ENCODE measurements at regions not wholly inside any gene's neighbourhood (a gene's known extent, or its start where the extent isn't known, plus 50 kb on each side); places are given as distances from the start of the nearest gene placed in this dataset.

DNA sequence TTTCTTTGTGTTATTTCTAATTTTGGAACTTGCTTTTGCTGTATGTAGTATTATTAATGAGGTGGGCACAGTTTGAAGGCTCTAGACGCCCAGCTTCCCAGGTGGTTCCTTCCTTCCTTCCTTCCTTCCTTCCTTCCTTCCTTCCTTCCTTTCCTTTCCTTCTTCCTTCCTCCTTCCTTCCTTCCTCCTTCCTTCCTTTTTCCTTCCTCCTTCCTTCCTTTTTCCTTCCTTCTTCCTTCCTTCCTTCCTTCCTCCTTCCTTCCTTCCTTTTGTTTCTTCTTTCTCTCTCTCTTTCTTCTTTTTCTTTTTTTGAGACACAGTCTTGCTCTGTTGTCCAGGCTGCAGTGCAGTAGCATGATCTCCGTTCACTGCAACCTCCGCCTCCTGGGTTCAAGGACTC lies 906.7 kb downstream of the AACS start:
- TF ChIP-seq, protein P1, sequence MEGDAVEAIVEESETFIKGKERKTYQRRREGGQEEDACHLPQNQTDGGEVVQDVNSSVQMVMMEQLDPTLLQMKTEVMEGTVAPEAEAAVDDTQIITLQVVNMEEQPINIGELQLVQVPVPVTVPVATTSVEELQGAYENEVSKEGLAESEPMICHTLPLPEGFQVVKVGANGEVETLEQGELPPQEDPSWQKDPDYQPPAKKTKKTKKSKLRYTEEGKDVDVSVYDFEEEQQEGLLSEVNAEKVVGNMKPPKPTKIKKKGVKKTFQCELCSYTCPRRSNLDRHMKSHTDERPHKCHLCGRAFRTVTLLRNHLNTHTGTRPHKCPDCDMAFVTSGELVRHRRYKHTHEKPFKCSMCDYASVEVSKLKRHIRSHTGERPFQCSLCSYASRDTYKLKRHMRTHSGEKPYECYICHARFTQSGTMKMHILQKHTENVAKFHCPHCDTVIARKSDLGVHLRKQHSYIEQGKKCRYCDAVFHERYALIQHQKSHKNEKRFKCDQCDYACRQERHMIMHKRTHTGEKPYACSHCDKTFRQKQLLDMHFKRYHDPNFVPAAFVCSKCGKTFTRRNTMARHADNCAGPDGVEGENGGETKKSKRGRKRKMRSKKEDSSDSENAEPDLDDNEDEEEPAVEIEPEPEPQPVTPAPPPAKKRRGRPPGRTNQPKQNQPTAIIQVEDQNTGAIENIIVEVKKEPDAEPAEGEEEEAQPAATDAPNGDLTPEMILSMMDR (IDR thresholded peaks at IDR 0.05; ENCODE audit: low read depth, low read length, missing control alignments), result no peak
- in situ Hi-C loops (cut with HindIII; ENCODE audit: low pct_ligation_motif_present, low sequenced_read_pairs), result no loop called here
- no peak for DNase-seq
- Histone ChIP-seq H3K27ac (no peak overlapping the region), H3K4me3 (ENCODE audit: low read depth, low read length) (no peak overlapping the region), H3K27me3 (replicated peaks) (no peaks in the 10 kb centered on the region), H3K36me3 (replicated peaks) (no peaks in the 10 kb centered on the region)

DNA sequence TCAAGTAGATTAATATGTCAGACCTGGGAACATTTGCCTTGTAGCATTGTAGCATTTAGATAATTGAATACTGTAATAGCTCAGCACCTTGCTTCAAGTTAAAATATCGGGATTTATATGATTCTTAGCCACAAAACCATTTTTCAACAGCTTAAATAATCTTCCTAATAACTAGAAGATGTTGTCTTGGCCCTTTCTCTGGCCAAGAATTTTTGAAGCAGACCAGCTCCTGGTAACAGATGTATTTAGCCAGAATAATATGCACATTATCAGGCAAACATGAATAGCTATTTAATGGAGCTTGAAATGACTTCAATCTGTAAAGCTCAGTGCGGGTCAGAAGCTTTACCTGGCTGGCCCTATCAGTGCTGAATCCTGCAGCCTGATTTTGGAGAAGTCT lies 913.1 kb downstream of the AACS start:
- in situ Hi-C loops (cut with HindIII; ENCODE audit: low pct_ligation_motif_present, low sequenced_read_pairs), result no loop called here
- H3K27me3 ChIP-seq (replicated peaks), result no peaks in the 10 kb centered on the region
- TF ChIP-seq, protein P1 (IDR thresholded peaks at IDR 0.05; ENCODE audit: low read depth, low read length, missing control alignments), result no peak
- no peaks in the 10 kb centered on the region for H3K36me3 ChIP-seq (replicated peaks)
- no peak for DNase-seq
- no peak overlapping the region for H3K4me3 ChIP-seq (ENCODE audit: low read depth, low read length)
- H3K27ac ChIP-seq, result no peak overlapping the region

DNA sequence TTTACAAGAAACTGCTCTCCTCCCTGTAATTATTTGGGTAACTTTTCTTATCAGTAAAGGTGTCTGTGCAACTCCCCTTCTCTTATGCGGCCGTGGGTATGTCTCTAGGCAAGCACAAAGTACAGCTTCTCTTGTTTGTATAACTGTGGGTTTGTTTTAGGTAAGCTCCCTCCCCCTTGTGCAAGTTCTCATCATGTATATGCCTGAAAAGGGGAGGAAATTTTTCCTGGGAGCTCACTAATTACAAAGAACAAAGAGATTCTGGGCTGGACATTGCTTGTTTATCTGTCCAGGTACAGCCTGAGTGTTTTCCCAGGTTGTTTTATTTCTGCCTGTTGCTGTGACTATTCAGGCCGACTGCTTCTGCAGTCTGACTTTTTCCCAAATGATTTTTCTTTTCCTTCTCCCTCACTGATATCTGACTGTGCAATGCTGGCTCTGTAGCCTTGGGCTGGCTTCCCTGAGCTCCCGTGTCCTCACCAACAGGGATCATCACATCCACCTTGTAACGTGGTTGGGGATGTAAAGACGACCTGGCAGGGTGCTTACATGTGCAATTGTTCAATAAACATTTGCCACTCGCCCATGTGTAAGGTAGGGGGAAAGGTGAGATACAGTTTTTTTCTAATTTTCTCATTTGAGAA lies 916.5 kb downstream of the AACS start:
- TF ChIP-seq, protein P1 (IDR thresholded peaks at IDR 0.05; ENCODE audit: low read depth, low read length, missing control alignments), result no peak
- in situ Hi-C loops (cut with HindIII; ENCODE audit: low pct_ligation_motif_present, low sequenced_read_pairs), result no loop called here
- DNase-seq, result no peak

DNA sequence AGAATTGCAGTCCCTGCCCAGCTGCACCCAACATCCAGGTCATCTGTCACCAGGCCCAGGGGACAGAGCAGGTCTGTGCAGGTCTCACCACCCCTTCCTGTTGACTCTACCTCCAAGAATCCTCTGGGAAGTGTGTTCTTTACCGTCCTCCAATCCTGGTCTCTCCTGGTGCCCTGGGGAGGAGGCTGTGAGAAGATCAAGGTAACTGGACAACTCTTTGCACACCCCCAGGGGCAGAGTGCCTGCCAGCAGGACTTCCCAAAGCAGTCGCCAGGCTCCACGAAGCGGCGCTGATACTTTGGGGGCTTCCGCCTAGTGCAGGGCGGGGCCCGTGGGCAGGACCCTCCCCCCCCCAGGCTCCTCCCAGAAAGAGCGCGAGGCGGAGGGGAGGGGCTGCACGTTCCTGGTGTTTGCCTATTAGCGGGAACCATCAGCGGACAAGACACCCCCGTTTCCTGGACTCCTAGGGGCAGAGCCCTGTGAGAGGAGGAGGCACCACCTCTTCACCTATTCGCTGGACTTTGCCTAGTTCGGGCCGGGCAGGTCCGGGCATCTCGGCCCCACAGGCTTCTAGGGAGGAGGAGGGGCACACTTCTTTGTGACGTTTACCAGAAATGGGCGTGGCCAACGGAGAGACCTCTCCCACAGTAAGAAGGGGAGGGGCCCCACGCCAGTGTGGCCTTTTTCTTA lies 918.0 kb downstream of the AACS start:
- H3K4me3 ChIP-seq (ENCODE audit: low read depth, low read length), result peak overlapping the region; percentile 37
- H3K27ac ChIP-seq, result no peak overlapping the region
- TF ChIP-seq, protein P1 (IDR thresholded peaks at IDR 0.05; ENCODE audit: low read depth, low read length, missing control alignments), result no peak
- H3K27me3 ChIP-seq (replicated peaks), result no peaks in the 10 kb centered on the region
- no peak for DNase-seq
- in situ Hi-C loops (cut with HindIII; ENCODE audit: low pct_ligation_motif_present, low sequenced_read_pairs), result no loop called here
- no peaks in the 10 kb centered on the region for H3K36me3 ChIP-seq (replicated peaks)

More for the DNA sequence above, 916.5 kb downstream of the AACS start:
- no peak overlapping the region for H3K4me3 ChIP-seq (ENCODE audit: low read depth, low read length)
- no peak overlapping the region for H3K27ac ChIP-seq
- no peaks in the 10 kb centered on the region for H3K27me3 ChIP-seq (replicated peaks)
- H3K36me3 ChIP-seq (replicated peaks), result no peaks in the 10 kb centered on the region

DNA sequence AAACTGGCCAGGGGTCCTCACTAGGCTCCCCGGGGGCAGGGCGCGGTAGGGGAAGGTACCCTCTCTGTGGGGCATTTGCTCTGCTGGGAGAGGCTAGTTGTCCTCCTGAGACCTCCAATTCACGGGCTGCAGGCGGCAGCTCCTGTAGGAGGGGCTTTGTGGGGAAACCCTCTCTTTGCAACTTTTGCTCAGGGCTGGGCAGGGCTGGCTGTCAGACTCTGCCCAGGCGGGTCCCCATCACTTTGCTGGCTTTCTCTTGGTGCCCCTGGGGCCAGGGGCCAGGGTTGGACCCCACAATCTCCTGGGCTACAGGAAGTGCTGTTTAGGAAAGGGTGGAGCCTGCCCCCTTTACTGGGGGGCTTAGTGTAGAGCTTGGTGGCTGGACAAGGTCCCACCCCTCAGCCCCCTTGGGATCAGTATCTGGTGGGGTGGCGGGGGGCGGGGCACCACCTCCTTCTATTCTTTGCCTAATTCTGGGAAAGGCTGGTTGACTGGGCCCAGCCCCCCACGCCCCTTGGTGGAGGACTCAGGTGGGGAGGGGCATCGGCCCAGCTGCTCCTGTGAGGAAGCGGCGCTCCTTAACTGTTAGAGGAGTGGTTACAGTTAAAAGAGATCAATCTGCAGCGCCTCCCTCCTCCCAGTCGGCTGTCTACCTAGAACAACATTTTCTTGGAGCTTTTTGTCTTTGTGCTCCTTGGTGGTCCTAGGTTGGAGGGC lies 918.7 kb downstream of the AACS start:
- Histone ChIP-seq H3K36me3 (replicated peaks) (no peaks in the 10 kb centered on the region), H3K4me3 (ENCODE audit: low read depth, low read length) (peak overlapping the region; percentile 37), H3K27me3 (replicated peaks) (no peaks in the 10 kb centered on the region), H3K27ac (no peak overlapping the region)
- in situ Hi-C loops (cut with HindIII; ENCODE audit: low pct_ligation_motif_present, low sequenced_read_pairs), result no loop called here
- TF ChIP-seq, protein P1 (IDR thresholded peaks at IDR 0.05; ENCODE audit: low read depth, low read length, missing control alignments), result no peak
- DNase-seq, result no peak
